ENCODE measurements at regions not wholly inside any gene's neighbourhood (a gene's known extent, or its start where the extent isn't known, plus 50 kb on each side); places are given as distances from the start of the nearest gene placed in this dataset.

- no peak for FAIRE-seq
- H3K9ac ChIP-seq (ENCODE audit: insufficient read depth in 1 of 2, low read depth in 2 of 2, low read length in 2 of 2): no peak overlapping the region
- ChIA-PET POLR2A (no interaction called here), CTCF (ENCODE audit: low intra/inter-chr PET ratio) (no interaction called here)
- H3K4me3 ChIP-seq: no peak overlapping the region
- in situ Hi-C loops (cut with MboI): no loop called here
- H2AFZ ChIP-seq (ENCODE audit: low read depth, low read length): no peak overlapping the region
- no peaks in the 10 kb centered on the region for H3K4me1 ChIP-seq (replicated peaks in 1 of 2; ENCODE audit: control insufficient read depth in 2 of 2, insufficient read depth in 2 of 2, low read length in 2 of 2)
- H3K9me1 ChIP-seq (ENCODE audit: control insufficient read depth, insufficient read depth, low read length): no peaks in the 10 kb centered on the region
- H4K20me1 ChIP-seq (replicated peaks; ENCODE audit: control insufficient read depth, insufficient read depth, low read length): no peaks in the 10 kb centered on the region
- ATAC-seq: no peak
- H3K36me3 ChIP-seq (ENCODE audit: control insufficient read depth, insufficient read depth, low read length): no peaks in the 10 kb centered on the region
- no peak overlapping the region for H3K4me2 ChIP-seq (ENCODE audit: insufficient read depth, low read length)
- no peaks in the 10 kb centered on the region for H3K9me3 ChIP-seq (replicated peaks; ENCODE audit: control insufficient read depth, insufficient read depth, low read depth, low read length)
- H3K27ac ChIP-seq (ENCODE audit: extremely low read depth, low read depth, low read length): no peak overlapping the region
- no peaks in the 10 kb centered on the region for H3K27me3 ChIP-seq (ENCODE audit: control insufficient read depth in 2 of 2, insufficient read depth in 2 of 2, low read length in 2 of 2)
- intact Hi-C loops (cut with micrococcal nuclease): no loop called here
- BruUV-seq (replicated peaks): no TSS peak
- no peak for DNase-seq (ENCODE audit: extremely low read depth in 1 of 4, low spot score in 3 of 4)
- no peaks in the 10 kb centered on the region for H3K79me2 ChIP-seq (ENCODE audit: control insufficient read depth, insufficient read depth, low read length)
- WGBS (ENCODE audit: insufficient coverage, low coverage, missing lambda C conversion rate): 0% methylated on average over 2 of the region's 2 CpGs
- TF ChIP-seq TSHZ1 (CRISPR knock-in tag; IDR thresholded peaks at IDR 0.05) (no peak), SNIP1 (IDR thresholded peaks at IDR 0.05; ENCODE audit: low read depth) (no peak), NUFIP1 (IDR thresholded peaks at IDR 0.05; ENCODE audit: partially characterized antibody) (no peak), CHD7 (IDR thresholded peaks at IDR 0.05; ENCODE audit: low read depth, low read length) (no peak), KDM5B (IDR thresholded peaks at IDR 0.05; ENCODE audit: insufficient replicate concordance, low read depth, low read length) (no peak), TFAM (CRISPR knock-in tag; conservative IDR thresholded peaks at IDR 0.05) (no peak), SNRNP70 (optimal IDR thresholded peaks at IDR 0.05; ENCODE audit: low read depth, low read length) (no peak), U2AF2 (optimal IDR thresholded peaks at IDR 0.05; ENCODE audit: low read depth, low read length) (no peak), ZNF77 (CRISPR knock-in tag; IDR thresholded peaks at IDR 0.05) (no peak), ETV5 (CRISPR knock-in tag; IDR thresholded peaks at IDR 0.05; ENCODE audit: low read depth) (no peak)
These were observed 862.2 kb upstream of the DPPA4 start for GRCh38 chr3:110199588-110199943.

Data from K562 (cell line).